ENCODE measurements at regions not wholly inside any gene's neighbourhood (a gene's known extent, or its start where the extent isn't known, plus 50 kb on each side); places are given as distances from the start of the nearest gene placed in this dataset.

- TF ChIP-seq CTCF (IDR thresholded peaks at IDR 0.05; ENCODE audit: partially characterized antibody, unreplicated experiment) = no peak
- no peak for DNase-seq
- H3K9me3 Mint-ChIP-seq (ENCODE audit: unreplicated experiment) = no peaks in the 10 kb centered on the region
- no peak overlapping the region for H3K4me3 Mint-ChIP-seq (ENCODE audit: unreplicated experiment)
- H3K27me3 Mint-ChIP-seq (ENCODE audit: unreplicated experiment) = peaks cover 16% of the 10 kb centered on the region
- no peak overlapping the region for H3K27ac Mint-ChIP-seq (ENCODE audit: unreplicated experiment)
- no peaks in the 10 kb centered on the region for H3K36me3 Mint-ChIP-seq (ENCODE audit: unreplicated experiment)
- no peaks in the 10 kb centered on the region for H3K4me1 Mint-ChIP-seq (ENCODE audit: low read depth, unreplicated experiment)
These were observed 145.3 kb downstream of the RPS24 start for GRCh38 chr10:78178940-78179339.

GRCh38 chr10:78179886-78180705, 146.4 kb downstream of the RPS24 start:
- TF ChIP-seq CTCF (IDR thresholded peaks at IDR 0.05; ENCODE audit: partially characterized antibody, unreplicated experiment) = no peak
- no peak for DNase-seq
- H3K36me3 Mint-ChIP-seq (ENCODE audit: unreplicated experiment) = no peaks in the 10 kb centered on the region
- H3K27ac Mint-ChIP-seq (ENCODE audit: unreplicated experiment) = no peak overlapping the region
- peaks cover 13% of the 10 kb centered on the region for H3K27me3 Mint-ChIP-seq (ENCODE audit: unreplicated experiment)
- H3K4me3 Mint-ChIP-seq (ENCODE audit: unreplicated experiment) = no peak overlapping the region
- H3K9me3 Mint-ChIP-seq (ENCODE audit: unreplicated experiment) = no peaks in the 10 kb centered on the region
- no peaks in the 10 kb centered on the region for H3K4me1 Mint-ChIP-seq (ENCODE audit: low read depth, unreplicated experiment)

- H3K27me3 Mint-ChIP-seq (ENCODE audit: unreplicated experiment) = peaks cover 9% of the 10 kb centered on the region
- no peak overlapping the region for H3K4me3 Mint-ChIP-seq (ENCODE audit: unreplicated experiment)
- TF ChIP-seq CTCF (IDR thresholded peaks at IDR 0.05; ENCODE audit: partially characterized antibody, unreplicated experiment) = no peak
- no peaks in the 10 kb centered on the region for H3K36me3 Mint-ChIP-seq (ENCODE audit: unreplicated experiment)
- DNase-seq = no peak
- H3K4me1 Mint-ChIP-seq (ENCODE audit: low read depth, unreplicated experiment) = no peaks in the 10 kb centered on the region
- H3K27ac Mint-ChIP-seq (ENCODE audit: unreplicated experiment) = no peak overlapping the region
- H3K9me3 Mint-ChIP-seq (ENCODE audit: unreplicated experiment) = no peaks in the 10 kb centered on the region
These were observed 147.9 kb downstream of the RPS24 start for GRCh38 chr10:78181381-78182055.

- no peak for TF ChIP-seq CTCF (IDR thresholded peaks at IDR 0.05; ENCODE audit: partially characterized antibody, unreplicated experiment)
- H3K4me3 Mint-ChIP-seq (ENCODE audit: unreplicated experiment) = no peak overlapping the region
These were observed 149.2 kb downstream of the RPS24 start for GRCh38 chr10:78182841-78183240.

More at GRCh38 chr10:78182841-78183240, 149.2 kb downstream of the RPS24 start:
- DNase-seq = no peak
- Mint-ChIP-seq H3K27ac (ENCODE audit: unreplicated experiment) (no peak overlapping the region), H3K4me1 (ENCODE audit: low read depth, unreplicated experiment) (no peaks in the 10 kb centered on the region), H3K27me3 (ENCODE audit: unreplicated experiment) (peaks cover 9% of the 10 kb centered on the region), H3K36me3 (ENCODE audit: unreplicated experiment) (no peaks in the 10 kb centered on the region), H3K9me3 (ENCODE audit: unreplicated experiment) (no peaks in the 10 kb centered on the region)
